ELR (cell line): ENCODE measurements at regions not wholly inside any gene's neighbourhood (a gene's known extent, or its start where the extent isn't known, plus 50 kb on each side); places are given as distances from the start of the nearest gene placed in this dataset.

Experiments
- DNase-seq: peaks from one replicate; pipeline ENCODE4 v3.0.0-alpha.2; 2015; ENCODE audit warnings: low read depth

DNA sequence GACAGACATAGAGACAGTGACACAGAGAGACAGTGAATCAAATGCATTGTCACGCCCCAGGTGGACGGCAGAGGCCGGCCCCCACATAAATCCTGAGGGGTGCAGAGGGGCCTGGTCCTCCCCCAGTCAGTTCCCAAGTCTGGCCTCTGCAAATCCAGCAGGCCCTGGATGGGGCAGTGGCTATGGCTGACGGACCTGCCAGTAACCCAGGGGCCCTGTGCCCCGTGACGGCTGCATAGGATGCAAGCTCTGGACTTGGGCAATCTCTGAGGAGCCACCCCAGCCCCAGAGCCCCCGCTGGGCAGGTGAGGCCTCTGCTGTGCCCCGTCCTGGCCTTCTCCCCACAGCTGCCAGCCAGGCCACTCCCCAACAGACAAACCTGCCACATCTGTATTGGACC is 204.5 kb downstream of the BRD1 start:
- no peak for DNase-seq

- no peak for DNase-seq
These were observed 205.2 kb downstream of the BRD1 start for GRCh38 chr22:49622241-49623105.

DNA sequence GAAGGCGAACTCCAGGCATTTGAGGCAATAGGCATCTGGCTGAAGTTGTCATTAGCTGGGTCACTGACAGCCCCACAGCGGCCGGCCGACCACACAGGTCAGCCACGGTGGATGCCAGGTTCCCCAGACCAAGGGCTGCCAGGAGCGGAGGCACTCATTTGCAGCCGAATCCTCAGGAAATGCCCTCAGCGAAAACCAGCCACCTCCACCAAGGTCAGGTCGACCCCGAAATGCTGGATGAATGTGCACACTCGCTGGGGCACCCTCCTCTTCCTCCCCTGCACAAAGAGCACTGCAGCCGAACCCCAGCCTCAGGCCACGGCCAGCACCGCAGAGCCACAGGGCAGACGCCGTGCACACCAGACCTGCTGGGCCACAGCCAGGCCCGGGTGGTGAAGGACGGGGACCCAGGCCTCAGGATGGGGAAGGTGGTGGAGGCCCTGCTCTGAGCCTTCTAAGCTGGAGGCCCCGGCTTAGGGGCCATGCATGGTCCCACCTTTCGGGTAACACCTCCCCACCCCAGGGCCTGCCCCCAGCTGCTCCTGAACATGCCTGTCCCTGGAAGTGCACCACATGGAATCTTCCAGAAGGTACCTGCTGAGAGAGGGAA is 206.0 kb downstream of the BRD1 start:
- no peak for DNase-seq

GRCh38 chr22:49620666-49621065 is 207.0 kb downstream of the BRD1 start:
- DNase-seq = no peak

- DNase-seq = no peak
These were observed 207.6 kb downstream of the BRD1 start for GRCh38 chr22:49620003-49620556.

- DNase-seq = no peak
These were observed 208.4 kb downstream of the BRD1 start for GRCh38 chr22:49619301-49619700.

- DNase-seq = no peak
These were observed 209.1 kb downstream of the BRD1 start for GRCh38 chr22:49618677-49618953.

- DNase-seq = no peak
These were observed 209.6 kb downstream of the BRD1 start for GRCh38 chr22:49617866-49618676.

GRCh38 chr22:49617264-49617663 is 210.4 kb downstream of the BRD1 start:
- no peak for DNase-seq

DNA sequence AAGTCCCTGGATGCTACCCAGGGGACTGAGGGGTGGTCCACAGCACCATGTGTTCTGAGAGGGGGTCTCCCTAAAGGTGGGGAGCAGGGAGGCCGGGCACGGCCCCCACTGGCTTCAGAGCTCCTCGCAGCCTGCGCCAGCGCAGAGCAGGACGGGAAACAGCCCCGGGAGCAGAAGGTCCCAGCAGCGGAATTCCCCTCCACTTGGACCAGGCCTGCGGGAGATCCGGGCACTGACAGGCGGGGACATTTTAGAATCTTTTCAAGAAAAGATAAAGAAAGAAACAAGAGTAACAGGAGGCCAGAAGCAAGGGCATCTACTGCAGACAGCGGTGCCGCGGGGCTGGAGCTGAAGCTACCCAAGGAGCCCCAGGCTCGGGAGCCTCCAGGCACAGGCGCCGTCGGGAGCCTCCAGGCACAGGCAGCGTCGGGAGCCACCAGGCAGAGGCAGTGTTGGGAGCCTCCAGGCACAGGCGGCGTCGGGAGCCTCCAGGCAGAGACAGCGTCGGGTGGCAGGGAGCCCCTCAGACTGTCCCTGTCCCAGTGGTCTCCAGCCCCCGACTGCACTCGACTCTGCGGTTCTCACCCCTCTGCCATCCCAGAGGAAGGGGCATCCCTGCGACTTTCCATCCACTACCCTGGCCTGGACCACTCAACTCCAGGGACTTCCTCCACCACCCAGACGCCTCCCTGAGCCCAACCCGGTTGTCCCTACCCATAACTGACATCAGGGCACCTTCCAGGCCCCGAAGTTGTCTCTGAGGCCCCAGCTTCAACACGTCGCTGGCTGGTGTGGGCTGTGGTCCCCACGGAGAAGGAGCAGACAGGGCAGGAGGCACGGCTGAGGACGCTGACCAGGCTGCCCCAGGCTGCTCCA is 211.1 kb downstream of the BRD1 start:
- no peak for DNase-seq

DNA sequence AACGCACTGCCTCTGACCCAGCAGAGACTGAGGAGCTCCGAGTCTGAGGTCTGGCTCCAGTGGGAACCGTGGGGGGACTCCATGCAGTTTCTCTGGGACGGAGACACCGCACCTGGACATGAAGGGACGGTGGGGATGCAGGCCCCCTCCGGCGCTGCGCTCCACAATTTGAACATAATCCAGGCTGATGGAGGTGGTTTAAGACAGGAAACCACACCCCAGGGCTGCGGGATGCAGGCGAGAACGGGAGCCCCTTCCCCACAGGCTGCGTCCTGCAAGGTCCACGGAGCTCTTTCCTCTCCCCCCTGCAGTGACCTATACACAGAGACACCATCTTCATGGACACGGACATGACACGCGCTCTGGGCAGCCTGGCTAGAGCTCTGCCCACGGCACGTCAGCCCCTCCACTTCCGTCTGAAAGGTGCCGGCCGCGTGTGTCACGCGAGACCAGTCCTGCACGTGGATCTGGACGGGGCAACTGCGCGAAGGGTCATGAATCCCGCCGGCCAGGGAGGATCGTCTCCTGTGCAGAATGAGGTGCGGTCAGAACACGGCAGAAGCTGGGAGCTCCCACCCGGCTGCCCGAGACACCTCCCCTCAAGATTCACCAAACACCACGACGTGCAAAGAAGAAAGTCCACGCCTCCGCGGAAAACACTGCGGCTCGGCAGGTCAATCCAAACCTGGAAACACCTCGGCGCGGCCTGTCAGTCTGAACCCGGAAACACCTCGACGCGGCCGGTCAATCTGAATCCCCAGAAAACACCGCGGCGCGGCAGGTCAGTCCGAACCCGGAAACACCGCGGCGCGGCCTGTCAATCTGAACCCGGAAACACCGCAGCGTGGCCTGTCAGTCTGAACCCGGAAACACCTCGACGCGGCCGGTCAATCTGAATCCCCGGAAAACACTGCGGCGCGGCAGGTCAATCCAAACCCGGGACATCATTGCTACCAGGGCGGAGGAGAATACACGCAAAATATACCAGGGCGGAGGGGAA is 212.4 kb downstream of the BRD1 start:
- DNase-seq = no peak

GRCh38 chr22:49613511-49614270 is 214.0 kb downstream of the BRD1 start:
- DNase-seq = no peak

GRCh38 chr22:49613108-49613507 is 214.6 kb downstream of the BRD1 start:
- DNase-seq = no peak

- no peak for DNase-seq
These were observed 218.3 kb downstream of the BRD1 start for GRCh38 chr22:49609207-49609876.

- no peak for DNase-seq
These were observed 219.0 kb downstream of the BRD1 start for GRCh38 chr22:49608660-49609059.

DNA sequence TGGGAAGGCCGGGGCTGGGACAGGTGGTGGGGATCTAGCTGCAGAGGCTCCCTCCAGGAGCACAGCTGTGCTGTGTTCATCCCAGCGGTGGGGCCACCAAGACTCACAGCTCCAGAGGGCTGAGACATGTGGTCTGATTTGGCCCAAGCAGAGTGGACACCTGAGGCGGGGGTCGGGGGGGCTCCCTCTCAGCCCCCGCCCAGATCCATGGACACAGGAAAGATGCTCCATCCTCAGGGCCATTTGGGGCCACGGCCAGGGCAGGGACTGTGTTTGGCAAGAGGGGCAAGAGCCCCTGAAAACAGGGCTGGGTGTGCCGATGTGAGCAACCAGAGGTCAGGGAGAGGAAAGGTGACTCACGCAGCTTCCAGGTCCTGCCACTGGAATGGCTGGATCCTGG is 219.4 kb downstream of the BRD1 start:
- no peak for DNase-seq

- no peak for DNase-seq
These were observed 219.9 kb downstream of the BRD1 start for GRCh38 chr22:49607821-49608220.

- no peak for DNase-seq
These were observed 220.9 kb downstream of the BRD1 start for GRCh38 chr22:49606562-49607290.
